ENCODE measurements at regions not wholly inside any gene's neighbourhood (a gene's known extent, or its start where the extent isn't known, plus 50 kb on each side); places are given as distances from the start of the nearest gene placed in this dataset.

DNA sequence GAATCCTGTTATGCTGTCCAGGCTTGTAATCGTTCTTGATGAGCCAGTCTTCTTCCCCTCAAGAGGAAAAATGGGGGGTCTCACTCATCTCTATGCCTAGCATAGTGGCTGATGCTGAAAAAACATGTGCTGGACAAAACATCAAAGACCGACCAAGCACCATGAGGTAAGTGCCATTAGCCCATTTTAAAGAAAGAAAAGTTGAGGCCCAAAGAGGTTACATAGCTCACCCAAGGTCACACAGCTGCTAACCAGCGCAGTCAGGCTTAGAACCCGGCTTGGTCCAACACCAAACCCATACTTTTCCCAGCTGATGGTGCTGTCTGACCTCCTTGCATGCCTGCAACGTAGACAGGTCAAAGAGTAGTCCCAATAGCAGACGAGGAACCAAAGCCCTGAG is 156.4 kb downstream of the INHBB start:
- TF ChIP-seq, protein P1, sequence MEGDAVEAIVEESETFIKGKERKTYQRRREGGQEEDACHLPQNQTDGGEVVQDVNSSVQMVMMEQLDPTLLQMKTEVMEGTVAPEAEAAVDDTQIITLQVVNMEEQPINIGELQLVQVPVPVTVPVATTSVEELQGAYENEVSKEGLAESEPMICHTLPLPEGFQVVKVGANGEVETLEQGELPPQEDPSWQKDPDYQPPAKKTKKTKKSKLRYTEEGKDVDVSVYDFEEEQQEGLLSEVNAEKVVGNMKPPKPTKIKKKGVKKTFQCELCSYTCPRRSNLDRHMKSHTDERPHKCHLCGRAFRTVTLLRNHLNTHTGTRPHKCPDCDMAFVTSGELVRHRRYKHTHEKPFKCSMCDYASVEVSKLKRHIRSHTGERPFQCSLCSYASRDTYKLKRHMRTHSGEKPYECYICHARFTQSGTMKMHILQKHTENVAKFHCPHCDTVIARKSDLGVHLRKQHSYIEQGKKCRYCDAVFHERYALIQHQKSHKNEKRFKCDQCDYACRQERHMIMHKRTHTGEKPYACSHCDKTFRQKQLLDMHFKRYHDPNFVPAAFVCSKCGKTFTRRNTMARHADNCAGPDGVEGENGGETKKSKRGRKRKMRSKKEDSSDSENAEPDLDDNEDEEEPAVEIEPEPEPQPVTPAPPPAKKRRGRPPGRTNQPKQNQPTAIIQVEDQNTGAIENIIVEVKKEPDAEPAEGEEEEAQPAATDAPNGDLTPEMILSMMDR (IDR thresholded peaks at IDR 0.05; ENCODE audit: poor library complexity): no peak
- TF ChIP-seq EZH2phosphoT487 (IDR thresholded peaks at IDR 0.05; ENCODE audit: low read depth, severe bottlenecking, unreplicated experiment): no peak

Data from hepatocyte (in vitro differentiated cells).